HG02840 (cell line): ENCODE measurements at regions not wholly inside any gene's neighbourhood (a gene's known extent, or its start where the extent isn't known, plus 50 kb on each side); places are given as distances from the start of the nearest gene placed in this dataset.

Experiments used
- ATAC-seq: cut with Tn5 transposase; IDR thresholded peaks from one replicate; pipeline ENCODE4 v1.9.1; 2021; ENCODE audit warnings: mild to moderate bottlenecking, moderate library complexity, moderate number of reproducible peaks; ENCODE audit not compliant: unreplicated experiment, low FRiP score

DNA sequence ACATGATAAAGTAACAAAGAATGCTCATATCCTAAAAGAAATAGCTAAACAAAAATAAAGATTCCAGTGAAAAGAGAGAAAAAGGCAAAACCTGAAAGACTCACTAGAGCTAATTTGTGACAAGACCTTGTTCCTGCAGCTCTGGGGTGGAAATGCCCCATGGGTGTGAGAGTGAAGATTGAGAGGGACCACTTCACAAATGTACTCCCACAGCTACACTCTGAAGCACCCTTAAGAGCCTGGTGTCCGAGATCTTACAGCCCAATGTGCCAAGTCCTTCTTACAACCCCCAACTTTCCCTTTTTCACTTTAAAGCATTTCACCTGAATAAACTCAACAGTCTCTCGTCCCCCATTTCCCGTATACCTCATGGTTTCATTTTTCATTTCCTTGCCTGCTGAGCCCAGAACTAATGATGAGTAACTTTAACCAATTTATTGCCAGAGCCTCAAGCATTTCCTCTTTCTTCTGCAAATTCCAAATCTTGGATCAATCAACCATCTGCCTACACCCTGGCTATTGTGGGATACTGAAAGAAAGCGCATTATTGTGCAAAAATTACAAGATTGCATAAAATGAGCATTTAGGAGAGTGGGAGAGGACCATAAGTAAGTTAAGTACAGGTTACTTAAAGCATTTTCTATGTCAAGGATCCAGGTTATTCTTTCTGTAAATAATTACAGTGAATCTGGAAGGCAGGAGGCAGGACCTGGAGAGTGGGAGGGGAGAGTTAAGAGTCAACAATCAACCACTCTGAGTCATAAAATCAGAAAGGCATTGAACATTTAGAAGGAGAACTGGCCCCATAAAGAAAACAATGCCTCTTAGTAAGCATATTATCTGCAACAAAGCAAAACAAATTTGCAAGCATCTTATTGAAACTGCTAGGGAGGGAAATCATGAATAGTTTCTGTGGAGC is 804.4 kb upstream of the CELF4 start:
- no peak for ATAC-seq

DNA sequence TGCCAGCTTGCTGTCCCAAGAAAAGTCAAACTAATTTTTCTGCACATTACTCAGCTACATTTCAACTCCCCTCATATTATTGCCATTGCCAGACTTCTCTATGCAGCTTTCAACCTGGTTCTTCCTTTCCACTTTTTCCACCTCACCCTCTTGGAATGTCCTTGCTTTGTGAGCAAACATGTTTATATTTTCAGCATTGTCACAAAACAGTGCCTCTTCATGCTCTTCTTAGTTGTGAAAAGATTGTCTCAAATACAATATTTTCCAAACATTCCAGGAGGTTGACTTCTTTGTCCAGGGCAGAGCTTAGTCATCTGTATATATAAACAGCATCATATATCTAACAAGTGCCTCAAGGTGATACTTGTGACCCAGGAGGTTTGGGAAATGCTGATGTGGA is 803.3 kb upstream of the CELF4 start:
- no peak for ATAC-seq

DNA sequence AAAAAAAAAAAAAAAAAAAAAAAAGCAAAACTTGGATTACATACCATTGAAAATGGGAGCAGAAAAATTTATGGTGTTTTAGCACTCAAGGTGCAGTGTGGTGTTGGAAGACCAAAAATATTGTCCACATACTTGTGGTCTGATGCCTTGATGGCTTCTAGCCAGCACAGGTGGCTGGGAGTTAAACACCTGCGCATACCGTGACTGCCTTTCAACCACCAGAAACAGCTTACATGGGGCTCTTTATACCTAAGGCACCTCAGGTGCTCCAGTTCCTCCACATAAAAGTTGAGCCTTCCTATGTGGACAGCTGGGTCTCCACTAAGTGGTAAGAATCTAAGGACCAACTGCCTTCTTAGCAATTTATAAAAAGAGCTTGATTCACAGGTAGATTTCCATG is 802.6 kb upstream of the CELF4 start:
- ATAC-seq, result no peak

GRCh38 chr18:38367473-38367872 is 801.9 kb upstream of the CELF4 start:
- ATAC-seq, result no peak

DNA sequence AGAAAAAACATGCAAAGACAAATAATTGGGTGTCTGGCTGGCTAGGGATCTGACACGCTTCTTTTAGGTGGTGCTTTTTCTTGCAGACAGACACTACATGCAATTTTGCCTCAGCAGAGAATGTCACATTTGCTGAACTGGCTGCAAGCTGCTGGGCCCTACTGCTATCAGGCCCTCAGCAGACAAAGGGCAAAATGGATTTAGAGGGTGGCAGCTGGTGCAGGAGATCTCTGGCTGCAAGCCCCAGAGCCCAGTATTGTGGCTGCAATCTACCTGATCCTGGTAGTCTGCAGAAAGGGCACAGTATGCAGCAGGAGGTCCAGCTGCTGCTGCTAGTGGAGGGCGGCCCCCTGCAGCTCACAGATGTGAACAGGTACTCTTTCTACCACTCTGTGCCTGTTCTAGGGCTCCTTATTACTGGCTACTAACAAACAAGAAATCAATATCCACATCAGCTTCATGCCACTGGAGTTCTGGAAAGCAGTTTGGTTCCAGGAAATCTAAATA is 796.7 kb upstream of the CELF4 start:
- no peak for ATAC-seq

DNA sequence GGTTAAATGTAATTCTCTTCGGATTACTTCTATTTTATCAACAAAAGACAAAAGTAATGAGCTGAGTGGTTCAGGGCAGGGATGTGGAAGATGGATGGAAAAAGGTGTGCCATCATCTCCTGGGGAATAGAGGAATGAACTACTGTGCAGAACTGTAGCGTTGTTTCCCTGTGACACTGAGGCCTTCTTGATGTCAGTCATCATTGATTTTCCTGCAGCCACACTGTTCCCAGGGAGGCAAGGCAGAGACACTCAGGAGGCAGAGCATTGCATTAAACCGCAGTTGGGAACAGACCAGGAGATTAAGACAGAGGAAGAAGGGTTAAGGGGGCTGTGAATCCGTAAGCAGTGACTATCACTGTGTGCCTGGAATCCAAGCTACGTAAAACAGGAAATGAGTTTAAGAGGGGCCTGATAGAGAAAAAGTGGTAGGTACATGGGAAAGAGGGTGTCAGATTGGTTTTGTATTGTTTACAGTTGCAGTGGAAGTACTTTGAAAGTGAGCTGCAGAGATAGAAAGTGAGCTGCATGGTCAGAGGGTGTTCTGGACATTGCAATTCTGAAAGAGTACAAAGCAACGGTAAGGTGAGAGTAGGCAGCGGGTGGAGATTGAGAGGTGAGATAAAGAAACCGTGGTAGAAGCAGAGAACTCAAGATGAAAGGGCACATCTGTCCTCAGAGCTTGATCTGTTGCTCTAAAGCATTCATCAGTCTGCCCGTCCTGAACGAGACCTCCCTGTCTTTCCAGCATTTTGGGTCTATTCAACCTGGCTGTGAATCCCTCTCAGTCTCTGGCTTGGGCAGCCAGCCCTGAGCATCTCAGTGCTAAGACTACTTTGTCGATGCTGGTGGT is 793.4 kb upstream of the CELF4 start:
- no peak for ATAC-seq

- no peak for ATAC-seq
Observed at GRCh38 chr18:38353149-38353548, 787.6 kb upstream of the CELF4 start.

DNA sequence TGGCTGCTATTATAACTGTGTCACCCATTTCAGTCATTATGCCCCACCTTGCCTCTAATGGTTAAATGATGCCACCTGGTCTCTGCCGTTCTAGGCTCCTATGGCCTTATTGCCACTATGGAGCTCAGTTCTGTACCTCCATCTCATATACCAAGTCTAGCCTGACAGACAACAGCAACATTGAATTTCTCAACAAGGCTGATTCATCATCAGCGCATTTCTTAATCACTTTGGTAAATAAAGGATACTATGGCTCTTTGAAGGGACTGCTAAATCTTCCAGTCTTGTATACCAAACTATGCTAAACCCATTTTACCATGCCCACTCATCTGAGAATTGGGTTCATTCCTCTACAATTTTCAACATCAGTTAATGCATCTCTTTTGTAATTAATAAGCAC is 784.5 kb upstream of the CELF4 start:
- no peak for ATAC-seq

DNA sequence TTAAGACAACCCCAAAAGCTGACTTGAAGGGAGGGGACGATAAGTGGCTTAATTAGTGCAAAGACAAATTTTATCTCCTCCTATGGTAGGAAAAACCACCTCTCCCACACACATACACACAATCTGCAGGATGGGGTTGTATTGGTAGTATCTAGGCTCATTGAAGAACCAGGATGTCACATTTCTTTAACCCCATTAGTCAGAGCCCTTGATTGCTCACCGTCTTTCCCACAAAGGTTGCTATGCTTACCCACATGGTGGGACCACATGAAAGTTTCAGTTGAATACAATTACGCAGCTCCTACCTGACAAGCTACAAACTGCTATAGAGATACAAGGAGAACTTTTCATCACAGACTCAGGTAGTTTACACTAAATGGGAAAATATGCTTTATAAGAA is 765.0 kb upstream of the CELF4 start:
- no peak for ATAC-seq

DNA sequence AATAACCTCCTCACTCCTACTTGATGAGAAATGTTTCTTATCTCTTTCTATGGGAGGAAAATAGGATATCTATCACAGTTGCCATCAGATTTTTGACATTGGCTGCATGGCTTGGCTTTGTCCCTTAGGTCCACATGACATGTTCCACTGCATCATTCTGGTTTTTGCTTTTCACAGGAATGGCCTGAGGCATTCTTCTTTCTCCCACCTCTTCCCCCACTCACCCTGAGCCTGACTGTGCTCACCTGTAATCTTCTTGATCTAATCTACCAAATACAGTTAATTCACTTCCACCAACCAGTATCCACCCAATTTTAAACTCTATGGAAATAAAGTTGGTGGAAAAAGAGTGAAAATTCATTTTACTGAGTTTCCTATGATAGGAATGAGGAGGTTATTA is 763.5 kb upstream of the CELF4 start:
- no peak for ATAC-seq

GRCh38 chr18:38322206-38322605 is 756.6 kb upstream of the CELF4 start:
- ATAC-seq, result no peak

DNA sequence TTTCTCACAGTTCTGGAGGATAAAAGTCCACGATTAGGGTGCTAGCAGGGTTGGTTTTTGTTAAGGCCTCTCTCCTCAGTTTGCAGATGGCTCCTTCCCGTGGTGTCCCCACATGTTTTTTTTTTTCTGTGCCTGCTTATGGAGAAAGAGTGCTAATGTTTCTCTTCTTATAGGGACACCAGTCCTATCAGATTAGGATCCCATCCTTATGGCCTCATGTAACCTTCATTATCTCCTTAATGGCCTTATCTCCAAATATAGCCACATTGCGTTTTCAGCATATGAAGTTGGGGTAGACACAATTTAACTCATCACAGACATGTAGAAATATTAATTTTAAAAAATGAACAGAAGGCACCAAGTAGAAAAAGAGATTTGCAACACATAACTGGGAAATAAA is 755.7 kb upstream of the CELF4 start:
- no peak for ATAC-seq

DNA sequence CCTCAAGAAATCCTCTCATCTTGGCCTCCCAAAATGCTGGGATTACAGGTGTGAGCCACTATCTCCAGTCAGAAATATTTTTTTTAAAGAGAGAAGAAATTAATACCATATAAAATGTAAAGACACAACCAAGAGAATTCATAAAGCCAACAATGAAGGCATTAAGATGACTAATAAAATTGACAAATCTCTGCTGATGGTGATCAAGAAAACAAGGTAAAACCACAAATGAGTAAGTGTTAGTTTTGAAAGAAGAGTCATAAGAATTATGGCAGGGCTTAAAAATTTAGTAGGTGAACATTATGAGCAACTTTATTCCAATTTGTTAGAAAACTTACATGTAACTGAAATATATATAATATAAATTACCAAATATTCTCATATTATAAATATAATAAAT is 752.8 kb upstream of the CELF4 start:
- ATAC-seq, result no peak

- ATAC-seq, result no peak
Observed at GRCh38 chr18:38313831-38314230, 748.2 kb upstream of the CELF4 start.

GRCh38 chr18:38312532-38312931 is 746.9 kb upstream of the CELF4 start:
- ATAC-seq, result no peak

GRCh38 chr18:38310936-38311335 is 745.3 kb upstream of the CELF4 start:
- no peak for ATAC-seq

- ATAC-seq, result no peak
Observed at GRCh38 chr18:38307914-38308313, 742.3 kb upstream of the CELF4 start.

DNA sequence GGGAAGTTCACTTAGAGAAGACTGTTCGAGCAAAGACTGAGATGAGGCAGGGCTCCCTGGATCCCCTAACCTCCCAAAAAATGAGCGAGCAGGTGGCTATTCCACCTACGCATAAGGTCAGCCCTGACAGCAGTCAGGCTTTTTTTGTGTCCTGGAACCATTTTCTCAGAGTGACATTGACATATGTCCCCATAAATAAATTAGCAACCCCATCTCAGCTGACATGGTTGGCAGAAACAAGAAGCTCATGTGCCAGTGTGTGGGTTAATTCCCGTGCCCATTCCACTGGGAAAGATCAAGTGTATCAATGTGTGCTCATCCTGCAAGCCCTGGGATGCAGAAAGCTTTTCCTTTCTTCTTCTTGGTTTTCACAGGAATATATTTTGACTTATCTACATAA is 740.4 kb upstream of the CELF4 start:
- no peak for ATAC-seq

DNA sequence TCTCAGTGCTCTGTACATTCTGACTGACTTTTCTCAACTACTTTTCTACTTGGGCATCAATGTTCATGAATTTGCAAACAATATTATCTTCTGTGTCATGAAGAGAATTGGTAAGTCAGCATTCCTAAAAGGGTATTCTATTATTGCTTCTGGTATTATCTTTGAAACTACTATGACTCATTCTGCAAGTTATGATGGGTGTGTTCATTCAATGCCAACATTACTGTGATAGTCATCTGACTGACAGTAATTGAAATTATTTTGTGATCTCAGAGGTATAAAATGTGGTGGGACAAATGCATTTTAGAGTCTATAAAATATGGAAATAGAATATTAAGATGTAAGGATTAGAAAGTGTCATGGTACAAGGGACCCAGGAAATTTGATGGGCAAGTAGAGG is 736.0 kb upstream of the CELF4 start:
- ATAC-seq, result no peak

GRCh38 chr18:38297910-38298309 is 732.3 kb upstream of the CELF4 start:
- ATAC-seq, result no peak

DNA sequence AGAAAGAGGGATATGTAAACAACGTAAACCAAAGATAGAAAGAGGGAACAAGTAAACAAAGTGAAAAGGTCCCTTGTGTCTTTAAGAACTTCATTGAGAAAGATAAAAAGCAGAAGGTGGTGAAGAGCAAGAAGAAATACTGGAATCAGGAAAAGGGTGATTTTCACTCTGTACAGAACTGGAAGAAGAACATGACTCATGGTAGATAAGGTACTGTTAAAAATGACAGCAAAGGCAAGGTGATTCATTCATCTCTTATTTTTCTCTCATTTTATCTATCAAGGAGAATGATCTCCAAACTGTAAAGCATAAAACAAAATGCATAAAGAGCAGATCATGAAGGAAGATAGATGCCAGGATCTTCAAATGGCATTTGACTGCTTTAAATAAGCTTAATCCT is 724.6 kb upstream of the CELF4 start:
- ATAC-seq, result no peak
